Fibroblast of lung (primary cell): ENCODE measurements at regions not wholly inside any gene's neighbourhood (a gene's known extent, or its start where the extent isn't known, plus 50 kb on each side); places are given as distances from the start of the nearest gene placed in this dataset.

ENCODE experiments used
- DNase-seq, 2 donors: peaks; one replicate each; pipeline versions ENCODE4 v3.0.0 to v3.0.0-alpha.2; 2010; ENCODE audit warnings: low read depth in 2 of 2
- H2AFZ ChIP-seq: 2 replicates; pipeline ENCODE4 v1.5.1; 2012; ENCODE audit warnings: low read length, control low read depth, inconsistent platforms
- H3K27ac ChIP-seq: 2 replicates; pipeline ENCODE4 v1.5.1; 2011; ENCODE audit warnings: low read length, control low read depth; ENCODE audit not compliant: insufficient read depth
- H3K27me3 ChIP-seq: 2 replicates; pipeline ENCODE4 v1.5.1; 2011; ENCODE audit warnings: mild to moderate bottlenecking, low read length; ENCODE audit not compliant: control insufficient read depth, insufficient read depth
- H3K36me3 ChIP-seq: 2 replicates; pipeline ENCODE4 v1.5.1; 2011; ENCODE audit warnings: low read length; ENCODE audit not compliant: control insufficient read depth, insufficient read depth
- H3K4me1 ChIP-seq: 2 replicates; pipeline ENCODE4 v1.5.1; 2011; ENCODE audit warnings: low read length; ENCODE audit not compliant: control insufficient read depth, insufficient read depth; ENCODE audit errors: extremely low read depth
- H3K4me2 ChIP-seq: 2 replicates; pipeline ENCODE4 v1.5.1; 2011; ENCODE audit warnings: low read length, control low read depth; ENCODE audit not compliant: insufficient read depth; ENCODE audit errors: extremely low read depth
- H3K4me3 ChIP-seq, 4 experiments: fragments of 200-600 bp in 1 of 4; sonication (generic) in 1 of 4; replicated peaks in 1 of 4; 2 replicates each; pipeline ENCODE4 v1.5.1; 2011 to 2016; ENCODE audit warnings: low read length in 4 of 4, low read depth in 3 of 4, mild to moderate bottlenecking in 3 of 4, control low read depth in 2 of 4, inconsistent platforms in 1 of 4, mixed read lengths in 1 of 4; ENCODE audit not compliant: insufficient read depth in 1 of 4; ENCODE audit errors: control extremely low read depth in 1 of 4
- H3K79me2 ChIP-seq: 2 replicates; pipeline ENCODE4 v1.5.1; 2012; ENCODE audit warnings: mild to moderate bottlenecking, low read length, inconsistent platforms; ENCODE audit not compliant: control insufficient read depth, insufficient read depth
- H3K9ac ChIP-seq: 2 replicates; pipeline ENCODE4 v1.5.1; 2011; ENCODE audit warnings: mild to moderate bottlenecking, low read length, control low read depth; ENCODE audit not compliant: insufficient read depth
- H3K9me3 ChIP-seq: 2 replicates; pipeline ENCODE4 v1.5.1; 2012; ENCODE audit warnings: low read depth, low read length; ENCODE audit not compliant: control insufficient read depth, insufficient read depth
- H4K20me1 ChIP-seq: 2 replicates; pipeline ENCODE4 v1.5.1; 2011; ENCODE audit warnings: low read length; ENCODE audit not compliant: control insufficient read depth, insufficient read depth; ENCODE audit errors: extremely low read depth
- CTCF ChIP-seq, 2 donors: IDR thresholded peaks in 1 of 2; conservative IDR thresholded peaks in 1 of 2; 1 replicate in 1 of 2; 2 replicates in 1 of 2; pipeline ENCODE4 v1.5.1; 2011 to 2012; ENCODE audit warnings: low read length in 2 of 2, control low read depth in 1 of 2, inconsistent platforms in 1 of 2, low read depth in 1 of 2, mild to moderate bottlenecking in 1 of 2
- EZH2 ChIP-seq: IDR thresholded peaks from 2 replicates; pipeline ENCODE4 v1.5.1; 2012; ENCODE audit warnings: low read length, control low read depth, mild to moderate bottlenecking; ENCODE audit errors: missing control alignments

GRCh38 chr13:53214433-53214832 lies 185.8 kb downstream of the OLFM4 start:
- no peak overlapping the region for H2AFZ ChIP-seq
- no peaks in the 10 kb centered on the region for H3K9me3 ChIP-seq
- no peak for DNase-seq
- H3K36me3 ChIP-seq, result no peaks in the 10 kb centered on the region
- H3K27me3 ChIP-seq, result no peaks in the 10 kb centered on the region
- no peaks in the 10 kb centered on the region for H3K79me2 ChIP-seq
- no peak overlapping the region for H3K4me3 ChIP-seq
- no peak overlapping the region for H3K4me2 ChIP-seq
- H3K4me1 ChIP-seq, result no peaks in the 10 kb centered on the region
- H3K9ac ChIP-seq, result no peak overlapping the region
- no peak overlapping the region for H3K27ac ChIP-seq
- no peak for TF ChIP-seq EZH2
- TF ChIP-seq CTCF (conservative IDR thresholded peaks at IDR 0.05 in 1 of 2, IDR thresholded peaks at IDR 0.05 in 1 of 2; ENCODE audit: low read depth in 1 of 2, low read length in 2 of 2), result no peak
- H4K20me1 ChIP-seq, result no peaks in the 10 kb centered on the region

- H3K9me3 ChIP-seq, result no peaks in the 10 kb centered on the region
- no peak overlapping the region for H3K9ac ChIP-seq
- H3K4me1 ChIP-seq, result no peaks in the 10 kb centered on the region
- TF ChIP-seq EZH2 (no peak), CTCF (conservative IDR thresholded peaks at IDR 0.05 in 1 of 2, IDR thresholded peaks at IDR 0.05 in 1 of 2; ENCODE audit: low read depth in 1 of 2, low read length in 2 of 2) (no peak)
- no peak overlapping the region for H3K4me2 ChIP-seq
- no peak overlapping the region for H3K4me3 ChIP-seq
- H2AFZ ChIP-seq, result no peak overlapping the region
- H4K20me1 ChIP-seq, result no peaks in the 10 kb centered on the region
- H3K27ac ChIP-seq, result no peak overlapping the region
- H3K36me3 ChIP-seq, result no peaks in the 10 kb centered on the region
- H3K79me2 ChIP-seq, result no peaks in the 10 kb centered on the region
- H3K27me3 ChIP-seq, result no peaks in the 10 kb centered on the region
- no peak for DNase-seq
These were observed 186.9 kb downstream of the OLFM4 start for GRCh38 chr13:53215563-53215962.

- Histone ChIP-seq H2AFZ (no peak overlapping the region), H3K9ac (no peak overlapping the region), H3K4me1 (no peaks in the 10 kb centered on the region), H4K20me1 (no peaks in the 10 kb centered on the region), H3K27me3 (no peaks in the 10 kb centered on the region), H3K79me2 (no peaks in the 10 kb centered on the region), H3K9me3 (no peaks in the 10 kb centered on the region), H3K36me3 (no peaks in the 10 kb centered on the region), H3K4me3 (no peak overlapping the region), H3K4me2 (no peak overlapping the region), H3K27ac (no peak overlapping the region)
- no peak for DNase-seq
- TF ChIP-seq CTCF (conservative IDR thresholded peaks at IDR 0.05 in 1 of 2, IDR thresholded peaks at IDR 0.05 in 1 of 2; ENCODE audit: low read depth in 1 of 2, low read length in 2 of 2) (no peak), EZH2 (no peak)
These were observed 188.2 kb downstream of the OLFM4 start for GRCh38 chr13:53216773-53217172.
